IMR-90 (cell line): ENCODE measurements at regions not wholly inside any gene's neighbourhood (a gene's known extent, or its start where the extent isn't known, plus 50 kb on each side); places are given as distances from the start of the nearest gene placed in this dataset.
A peak's percentile ranks its signal among the peaks of the same experiment; 100 is the strongest.

Source experiments
- ATAC-seq: fragments of 200-7000 bp; cut with Tn5 transposase; 2 replicates; pipeline ENCODE4 v1.9.1; 2020; ENCODE audit warnings: low read depth, mild to moderate bottlenecking, moderate library complexity
- BruUV-seq: library from RNA; stranded (reverse); fragments of 400-500 nt; replicated peaks from 2 replicates; lab custom pipeline; 2021; lab: Mats Ljungman, UMichigan
- CTCF ChIA-PET: fragments of 300-600 bp; formaldehyde crosslinking; extraction: SDS; loops from one replicate; lab custom pipeline; 2021; ENCODE audit warnings: antibody characterized with exemption; lab: Yijun Ruan, JAX
- POLR2A ChIA-PET: fragments of 300-600 bp; sonication (Branson Sonifier 250); formaldehyde crosslinking; loops from one replicate; lab custom pipeline; 2022; ENCODE audit warnings: antibody characterized with exemption; ENCODE audit not compliant: unreplicated experiment; lab: Charles Lee
- DNase-seq: peaks from one replicate; pipeline ENCODE4 v3.0.0; 2013
- H2AFZ ChIP-seq: replicated peaks from 2 replicates; pipeline ENCODE3; 2013; ENCODE audit warnings: low read length, mild to moderate bottlenecking; ENCODE audit not compliant: poor library complexity
- H2AK5ac ChIP-seq: 2 replicates; pipeline ENCODE4 v1.6.1; 2013; ENCODE audit warnings: low read depth, low read length, inconsistent platforms
- H2AK9ac ChIP-seq: replicated peaks from 2 replicates; pipeline ENCODE3; 2013; ENCODE audit warnings: mild to moderate bottlenecking, low read depth, low read length, moderate library complexity; ENCODE audit not compliant: poor library complexity
- H2BK120ac ChIP-seq: 2 replicates; pipeline ENCODE4 v1.6.1; 2013; ENCODE audit warnings: low read depth, low read length, inconsistent platforms
- H2BK15ac ChIP-seq: 3 replicates; pipeline ENCODE4 v1.6.1; 2013; ENCODE audit warnings: low read depth, low read length, inconsistent platforms
- H2BK20ac ChIP-seq: 2 replicates; pipeline ENCODE4 v1.6.1; 2013; ENCODE audit warnings: low read depth, mild to moderate bottlenecking, inconsistent platforms, low read length, moderate library complexity
- H2BK5ac ChIP-seq: 2 replicates; pipeline ENCODE4 v1.6.1; 2013; ENCODE audit warnings: mild to moderate bottlenecking, low read depth, low read length, inconsistent platforms; ENCODE audit not compliant: poor library complexity, severe bottlenecking
- H3K14ac ChIP-seq: replicated peaks from 2 replicates; pipeline ENCODE4 v1.6.1; 2013; ENCODE audit warnings: low read depth, low read length, inconsistent platforms
- H3K18ac ChIP-seq: 2 replicates; pipeline ENCODE4 v1.6.1; 2013; ENCODE audit warnings: low read depth, low read length, control low read depth
- H3K23ac ChIP-seq: 2 replicates; pipeline ENCODE4 v1.6.1; 2013; ENCODE audit warnings: low read depth, low read length, inconsistent platforms
- H3K27ac ChIP-seq: 2 replicates; pipeline ENCODE4 v1.5.1; 2013; ENCODE audit warnings: mild to moderate bottlenecking, control low read depth, low read length; ENCODE audit not compliant: insufficient read depth
- H3K27me3 ChIP-seq: 2 replicates; pipeline ENCODE4 v1.6.1; 2013; ENCODE audit warnings: low read length; ENCODE audit not compliant: control insufficient read depth, insufficient read depth
- H3K36me3 ChIP-seq: 2 replicates; pipeline ENCODE4 v1.6.1; 2013; ENCODE audit warnings: low read length, mixed read lengths; ENCODE audit not compliant: control insufficient read depth, insufficient read depth
- H3K4ac ChIP-seq: 2 replicates; pipeline ENCODE4 v1.6.1; 2013; ENCODE audit warnings: low read depth, low read length, inconsistent platforms
- H3K4me1 ChIP-seq: 2 replicates; pipeline ENCODE4 v1.6.1; 2013; ENCODE audit warnings: low read length, mixed read lengths; ENCODE audit not compliant: control insufficient read depth, insufficient read depth
- H3K4me2 ChIP-seq: 2 replicates; pipeline ENCODE4 v1.6.1; 2013; ENCODE audit warnings: low read depth, mild to moderate bottlenecking, control low read depth, low read length, moderate library complexity
- H3K4me3 ChIP-seq: 2 replicates; pipeline ENCODE4 v1.5.1; 2013; ENCODE audit warnings: low read depth, mild to moderate bottlenecking, control low read depth, low read length, moderate library complexity; ENCODE audit not compliant: insufficient read depth
- H3K56ac ChIP-seq: 2 replicates; pipeline ENCODE4 v1.6.1; 2013; ENCODE audit warnings: low read length, inconsistent platforms; ENCODE audit not compliant: insufficient read depth; ENCODE audit errors: extremely low read depth
- H3K79me1 ChIP-seq, 2 experiments: 2 replicates each; pipeline ENCODE4 v1.6.1; 2013; ENCODE audit warnings: low read length in 2 of 2, inconsistent platforms in 1 of 2, low read depth in 1 of 2
- H3K9ac ChIP-seq: 2 replicates; pipeline ENCODE4 v1.6.1; 2013; ENCODE audit warnings: low read depth, low read length, control low read depth
- H3K9me1 ChIP-seq: 2 replicates; pipeline ENCODE4 v1.6.1; 2013; ENCODE audit warnings: low read length, inconsistent platforms; ENCODE audit not compliant: insufficient read depth
- H3K9me3 ChIP-seq: 2 replicates; pipeline ENCODE4 v1.6.1; 2013; ENCODE audit warnings: low read length; ENCODE audit not compliant: control insufficient read depth, insufficient read depth
- H4K20me1 ChIP-seq: 2 replicates; pipeline ENCODE4 v1.6.1; 2013; ENCODE audit warnings: low read length, inconsistent platforms; ENCODE audit not compliant: insufficient read depth
- H4K5ac ChIP-seq: 2 replicates; pipeline ENCODE4 v1.6.1; 2013; ENCODE audit warnings: mild to moderate bottlenecking, low read depth, low read length, control low read depth
- H4K8ac ChIP-seq, 2 experiments: 2 replicates each; pipeline ENCODE4 v1.6.1; 2013; ENCODE audit warnings: low read depth in 2 of 2, low read length in 2 of 2, control low read depth in 1 of 2, inconsistent platforms in 1 of 2
- H4K91ac ChIP-seq: 2 replicates; pipeline ENCODE4 v1.6.1; 2013; ENCODE audit warnings: low read depth, low read length, inconsistent platforms; ENCODE audit not compliant: insufficient read depth
- MAFK ChIP-seq: IDR thresholded peaks from 2 replicates; pipeline ENCODE4 v1.6.1; 2012; ENCODE audit warnings: low read depth, low read length, improper control_type of control experiment
- MXI1 ChIP-seq: IDR thresholded peaks from 2 replicates; pipeline ENCODE4 v1.6.1; 2012; ENCODE audit warnings: low read depth, mild to moderate bottlenecking, low read length, moderate library complexity, borderline replicate concordance
- NFE2L2 ChIP-seq: fragments of 150-350 bp; IDR thresholded peaks from 2 replicates; pipeline ENCODE4 v1.6.1; 2016; ENCODE audit warnings: low read depth, mild to moderate bottlenecking, low read length
- RAD21 ChIP-seq: IDR thresholded peaks from 2 replicates; pipeline ENCODE4 v1.6.1; 2012; ENCODE audit warnings: low read length, improper control_type of control experiment
- RCOR1 ChIP-seq: IDR thresholded peaks from 2 replicates; pipeline ENCODE4 v1.6.1; 2012; ENCODE audit warnings: mild to moderate bottlenecking, low read length, improper control_type of control experiment; ENCODE audit not compliant: insufficient replicate concordance
- SMC3 ChIP-seq: fragments of 150-350 bp; IDR thresholded peaks from 2 replicates; pipeline ENCODE4 v1.6.1; 2016; ENCODE audit warnings: low read depth, mild to moderate bottlenecking, antibody characterized with exemption, low read length, moderate library complexity
- WGBS, 2 experiments: methylation state at CpG; one replicate each; pipeline versions ENCODE4 v1.1.5 to v1.1.7; 2013; ENCODE audit warnings: missing lambda C conversion rate in 2 of 2; ENCODE audit not compliant: insufficient read length in 1 of 2; ENCODE audit errors: extremely low coverage in 2 of 2; 5-methylcytosine and 5-hydroxymethylcytosine counted together
- dilution Hi-C: fragments of 300-500 bp; cut with HindIII; formaldehyde crosslinking; loops from one replicate; pipeline ENCODE4 v1.14.3; 2018; ENCODE audit warnings: low sequenced_read_pairs; ENCODE audit not compliant: unreplicated experiment
- in situ Hi-C: fragments of 300-500 bp; cut with MboI; formaldehyde crosslinking; loops from 3 replicates; pipeline ENCODE4 v1.14.3; 2019; ENCODE audit warnings: low sequenced_read_pairs, inconsistent platforms, mixed read lengths
- intact Hi-C: fragments of 100-400 bp; cut with micrococcal nuclease; formaldehyde crosslinking; loops from 2 replicates; pipeline ENCODE4 v1.10.0; 2022
- TF ChIP-seq, protein P1 (sequence below): fragments of 150-350 bp; IDR thresholded peaks from 2 replicates; pipeline ENCODE4 v1.6.1; 2016; ENCODE audit warnings: low read depth, mild to moderate bottlenecking, low read length, moderate library complexity, borderline replicate concordance

GRCh38 chr3:177976241-177976640, 560.0 kb upstream of the KCNMB2 start:
- Histone ChIP-seq H3K27ac (no peak overlapping the region), H4K20me1 (no peaks in the 10 kb centered on the region), H2AK9ac (no peak overlapping the region), H2AK5ac (no peak overlapping the region), H3K4me2 (no peak overlapping the region), H3K18ac (peak overlapping the region; percentile 82; the same call in 1 of the 2 replicates), H4K5ac (no peak overlapping the region; the same call in 1 of the 2 replicates), H3K9ac (no peak overlapping the region), H3K14ac (no peak overlapping the region), H2BK15ac (0 out of 3 replicates have a peak overlapping the region, but pooled peaks have one; percentile 82), H3K79me1 (no peaks in the 10 kb centered on the region), H4K8ac (peak overlapping the region in 1 of 2 experiments; percentile 36; a peak in 2 of 4 replicates), H2AFZ (no peak overlapping the region), H3K4me1 (peaks cover 5% of the 10 kb centered on the region), H4K91ac (no peak overlapping the region), H2BK20ac (peak overlapping the region; percentile 69), H3K23ac (no peak overlapping the region), H3K27me3 (no peaks in the 10 kb centered on the region), H2BK120ac (peak overlapping the region; percentile 93; the same call in 1 of the 2 replicates), H3K56ac (no peak overlapping the region), H3K4me3 (no peak overlapping the region), H3K4ac (no peak overlapping the region), H3K9me3 (no peaks in the 10 kb centered on the region), H2BK5ac (peak overlapping the region; percentile 89), H3K9me1 (0 out of 2 replicates have a peak, but pooled peaks cover 3% of the 10 kb centered on the region), H3K36me3 (no peaks in the 10 kb centered on the region)
- ChIA-PET CTCF (no interaction called here), POLR2A (no interaction called here)
- WGBS, 2 experiments, result no CpG with 5 or more reads among the region's 2 CpGs
- TF ChIP-seq, protein P1, sequence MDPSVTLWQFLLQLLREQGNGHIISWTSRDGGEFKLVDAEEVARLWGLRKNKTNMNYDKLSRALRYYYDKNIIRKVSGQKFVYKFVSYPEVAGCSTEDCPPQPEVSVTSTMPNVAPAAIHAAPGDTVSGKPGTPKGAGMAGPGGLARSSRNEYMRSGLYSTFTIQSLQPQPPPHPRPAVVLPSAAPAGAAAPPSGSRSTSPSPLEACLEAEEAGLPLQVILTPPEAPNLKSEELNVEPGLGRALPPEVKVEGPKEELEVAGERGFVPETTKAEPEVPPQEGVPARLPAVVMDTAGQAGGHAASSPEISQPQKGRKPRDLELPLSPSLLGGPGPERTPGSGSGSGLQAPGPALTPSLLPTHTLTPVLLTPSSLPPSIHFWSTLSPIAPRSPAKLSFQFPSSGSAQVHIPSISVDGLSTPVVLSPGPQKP, result no peak
- TF ChIP-seq SMC3 (no peak), RAD21 (no peak), MXI1 (no peak), NFE2L2 (no peak), MAFK (no peak), RCOR1 (no peak)
- no TSS peak for BruUV-seq
- intact Hi-C loops (no loop called here), in situ Hi-C loops (no loop called here), dilution Hi-C loops (no loop called here)
- DNase-seq (no peak), ATAC-seq (no peak)
